Hepatocyte (in vitro differentiated cells): ENCODE measurements at regions not wholly inside any gene's neighbourhood (a gene's known extent, or its start where the extent isn't known, plus 50 kb on each side); places are given as distances from the start of the nearest gene placed in this dataset.

Source experiments
- CTCF ChIP-seq: fragments of 200-600 bp; sonication (generic); IDR thresholded peaks from 2 replicates; pipeline ENCODE4 v1.5.1; 2016; ENCODE audit warnings: antibody characterized with exemption, mild to moderate bottlenecking; ENCODE audit not compliant: poor library complexity
- EZH2 ChIP-seq: fragments of 200-600 bp; sonication (generic); IDR thresholded peaks from 2 replicates; pipeline ENCODE4 v1.6.1; 2016; ENCODE audit warnings: antibody characterized with exemption, mild to moderate bottlenecking, borderline replicate concordance
- EZH2phosphoT487 ChIP-seq: fragments of 200-600 bp; sonication (generic); IDR thresholded peaks from one replicate; pipeline ENCODE4 v1.6.1; 2018; ENCODE audit warnings: antibody characterized with exemption, mild to moderate bottlenecking, low read depth, moderate library complexity; ENCODE audit not compliant: unreplicated experiment, severe bottlenecking

- TF ChIP-seq CTCF (no peak), EZH2phosphoT487 (no peak), EZH2 (no peak)
These were observed 1776.3 kb downstream of the STIM2 start for GRCh38 chr4:28636971-28637370.
